ENCODE measurements at regions not wholly inside any gene's neighbourhood (a gene's known extent, or its start where the extent isn't known, plus 50 kb on each side); places are given as distances from the start of the nearest gene placed in this dataset.

- TF ChIP-seq POLR2A (IDR thresholded peaks at IDR 0.05; ENCODE audit: low read depth, low read length) (no peak), EZH2 (IDR thresholded peaks at IDR 0.05; ENCODE audit: borderline replicate concordance, low read depth, low read length, severe bottlenecking) (no peak), POLR2AphosphoS5 (IDR thresholded peaks at IDR 0.05; ENCODE audit: insufficient read depth, low read depth, low read length) (no peak), CTCF (IDR thresholded peaks at IDR 0.05; ENCODE audit: extremely low read depth in 1 of 2, insufficient read depth in 1 of 2, low read depth in 1 of 2, low read length in 2 of 2) (no peak), MAX (IDR thresholded peaks at IDR 0.05; ENCODE audit: insufficient read depth, insufficient read length) (no peak), MYC (IDR thresholded peaks at IDR 0.05; ENCODE audit: low read depth, low read length) (no peak), JUN (IDR thresholded peaks at IDR 0.05; ENCODE audit: borderline replicate concordance, insufficient read depth, insufficient read length, low read depth) (no peak)
Observed at GRCh38 chr10:123320091-123320490, 165.9 kb downstream of the BUB3 start.
